KOPT-K1 (cell line): ENCODE measurements at regions not wholly inside any gene's neighbourhood (a gene's known extent, or its start where the extent isn't known, plus 50 kb on each side); places are given as distances from the start of the nearest gene placed in this dataset.
"Not testable (repeated sequence)": the region's sequence is repeated elsewhere in the genome, so short reads cannot be mapped to it uniquely, and the experiment has no call there.

Source experiments
- H3K27ac ChIP-seq: fragments of 200-600 bp; sonication (generic); 2 replicates; pipeline ENCODE4 v1.5.1; 2016; ENCODE audit warnings: antibody characterized with exemption, mild to moderate bottlenecking, low read depth, low read length; ENCODE audit not compliant: poor library complexity, severe bottlenecking
- H3K36me3 ChIP-seq: fragments of 200-600 bp; sonication (generic); 2 replicates; pipeline ENCODE4 v1.5.1; 2017; ENCODE audit warnings: antibody characterized with exemption, mild to moderate bottlenecking, low read length, moderate library complexity; ENCODE audit not compliant: insufficient read depth
- H3K9me3 ChIP-seq: fragments of 200-600 bp; sonication (generic); 2 replicates; pipeline ENCODE4 v1.5.1; 2017; ENCODE audit warnings: antibody characterized with exemption, low read length, mild to moderate bottlenecking; ENCODE audit not compliant: insufficient read depth, poor library complexity, severe bottlenecking

GRCh38 chr5:52582313-52582712, 205.4 kb upstream of the ITGA1 start:
- Histone ChIP-seq H3K36me3 (no peaks in the 10 kb centered on the region), H3K27ac (no peak overlapping the region)

GRCh38 chr5:52587131-52587530, 200.6 kb upstream of the ITGA1 start:
- H3K36me3 ChIP-seq = no peaks in the 10 kb centered on the region
- H3K9me3 ChIP-seq = no peaks in the 10 kb centered on the region
- H3K27ac ChIP-seq = no peak overlapping the region

More at GRCh38 chr5:52582313-52582712, 205.4 kb upstream of the ITGA1 start:
- H3K9me3 ChIP-seq = no peaks in the 10 kb centered on the region

GRCh38 chr5:52597625-52598024, 190.1 kb upstream of the ITGA1 start:
- H3K27ac ChIP-seq = no peak overlapping the region
- H3K9me3 ChIP-seq = no peaks in the 10 kb centered on the region
- H3K36me3 ChIP-seq = no peaks in the 10 kb centered on the region

- H3K27ac ChIP-seq = no peak overlapping the region
- H3K9me3 ChIP-seq = no peaks in the 10 kb centered on the region
- no peaks in the 10 kb centered on the region for H3K36me3 ChIP-seq
These were observed 188.7 kb upstream of the ITGA1 start for GRCh38 chr5:52598968-52599367.

- H3K27ac ChIP-seq = no peak overlapping the region
- no peaks in the 10 kb centered on the region for H3K36me3 ChIP-seq
- no peaks in the 10 kb centered on the region for H3K9me3 ChIP-seq
These were observed 183.8 kb upstream of the ITGA1 start for GRCh38 chr5:52603778-52604554.

- Histone ChIP-seq H3K9me3 (no peaks in the 10 kb centered on the region), H3K36me3 (no peaks in the 10 kb centered on the region), H3K27ac (no peak overlapping the region)
These were observed 182.1 kb upstream of the ITGA1 start for GRCh38 chr5:52605317-52606313.

- Histone ChIP-seq H3K9me3 (no peaks in the 10 kb centered on the region), H3K36me3 (no peaks in the 10 kb centered on the region), H3K27ac (no peak overlapping the region)
These were observed 180.4 kb upstream of the ITGA1 start for GRCh38 chr5:52607227-52607824.

DNA sequence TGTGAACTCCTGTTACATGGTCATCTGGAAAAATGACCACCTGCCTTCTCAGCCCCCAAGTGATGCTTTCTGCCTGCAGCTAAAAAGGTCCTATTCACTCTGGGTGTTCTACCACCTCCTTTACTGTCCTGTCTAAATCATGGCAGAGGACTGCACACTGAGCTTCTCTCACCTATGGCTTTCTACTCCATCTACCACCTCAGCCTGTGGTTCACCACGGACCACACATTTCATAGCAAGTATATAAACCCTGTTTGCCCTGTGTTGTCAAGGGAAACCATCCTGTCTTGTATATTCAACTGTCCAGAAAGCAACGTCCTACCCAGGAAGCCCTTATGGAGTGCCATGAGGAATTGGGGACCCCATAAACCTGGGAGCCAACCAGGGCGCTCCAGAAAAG, 167.4 kb upstream of the ITGA1 start:
- Histone ChIP-seq H3K27ac (no peak overlapping the region), H3K36me3 (no peaks in the 10 kb centered on the region)

DNA sequence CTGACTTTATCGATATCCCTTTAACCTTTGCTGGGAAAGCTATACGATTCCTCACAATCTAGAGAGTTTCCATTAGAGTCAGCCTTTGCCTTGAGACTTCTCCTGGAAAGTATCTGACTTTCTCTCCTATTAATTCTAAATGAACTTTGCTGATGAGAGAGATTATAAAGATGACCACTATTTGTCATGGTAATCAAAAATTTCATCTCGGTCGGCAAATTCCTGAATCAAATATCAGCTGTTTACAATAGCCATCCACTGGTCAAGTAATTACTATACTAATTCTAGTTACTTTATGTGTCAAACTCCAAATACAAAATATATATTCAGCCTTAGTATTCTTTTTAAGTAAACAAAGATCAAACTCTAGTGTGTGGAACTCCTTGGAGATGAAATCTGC, 164.4 kb upstream of the ITGA1 start:
- H3K9me3 ChIP-seq = no peaks in the 10 kb centered on the region
- no peaks in the 10 kb centered on the region for H3K36me3 ChIP-seq
- H3K27ac ChIP-seq = no peak overlapping the region

More for the DNA sequence above, 167.4 kb upstream of the ITGA1 start:
- no peaks in the 10 kb centered on the region for H3K9me3 ChIP-seq

DNA sequence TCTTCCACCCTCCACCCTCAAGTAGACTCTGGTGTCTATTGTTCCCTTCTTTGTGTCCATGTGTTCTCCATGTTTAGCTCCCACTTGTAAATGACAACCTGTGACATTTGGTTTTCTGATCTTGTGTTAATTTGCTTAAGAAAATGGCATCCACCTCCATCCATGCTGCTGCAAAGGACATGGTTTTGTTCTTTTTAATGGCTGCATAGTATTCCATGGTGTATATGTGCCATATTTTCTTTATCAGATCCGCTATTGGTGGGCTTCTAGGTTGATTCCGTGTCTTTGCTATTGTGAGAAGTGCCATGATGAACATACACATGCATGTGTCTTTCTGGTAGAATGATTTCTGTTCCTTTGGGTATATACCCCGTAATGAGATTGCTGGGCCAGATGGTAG, 163.4 kb upstream of the ITGA1 start:
- H3K9me3 ChIP-seq = no peaks in the 10 kb centered on the region
- no peaks in the 10 kb centered on the region for H3K36me3 ChIP-seq

GRCh38 chr5:52626312-52626711, 161.4 kb upstream of the ITGA1 start:
- no peaks in the 10 kb centered on the region for H3K36me3 ChIP-seq
- peaks cover 5% of the 10 kb centered on the region for H3K9me3 ChIP-seq
- no peak overlapping the region for H3K27ac ChIP-seq

More for the DNA sequence above, 163.4 kb upstream of the ITGA1 start:
- H3K27ac ChIP-seq = no peak overlapping the region

DNA sequence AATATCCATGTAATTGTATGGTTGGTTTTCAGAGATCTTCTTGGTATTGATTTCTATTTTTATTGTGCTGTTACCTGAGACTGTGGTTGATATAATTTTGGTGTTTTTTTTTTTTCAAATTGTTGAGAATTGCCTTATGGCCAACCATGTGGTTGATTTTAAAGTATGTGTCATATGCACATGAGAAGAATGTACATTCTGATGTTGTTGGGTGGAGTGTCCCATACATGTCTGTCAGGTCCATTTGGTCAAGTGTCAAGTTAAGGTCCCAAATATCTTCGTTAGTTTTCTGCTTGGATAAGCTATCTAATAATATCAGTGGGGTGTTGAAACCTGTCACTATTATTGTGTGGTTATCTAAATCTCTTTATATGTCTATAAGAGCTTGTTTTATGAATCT, 160.0 kb upstream of the ITGA1 start:
- H3K36me3 ChIP-seq = no peaks in the 10 kb centered on the region
- H3K9me3 ChIP-seq = peaks cover 5% of the 10 kb centered on the region
- no peak overlapping the region for H3K27ac ChIP-seq

DNA sequence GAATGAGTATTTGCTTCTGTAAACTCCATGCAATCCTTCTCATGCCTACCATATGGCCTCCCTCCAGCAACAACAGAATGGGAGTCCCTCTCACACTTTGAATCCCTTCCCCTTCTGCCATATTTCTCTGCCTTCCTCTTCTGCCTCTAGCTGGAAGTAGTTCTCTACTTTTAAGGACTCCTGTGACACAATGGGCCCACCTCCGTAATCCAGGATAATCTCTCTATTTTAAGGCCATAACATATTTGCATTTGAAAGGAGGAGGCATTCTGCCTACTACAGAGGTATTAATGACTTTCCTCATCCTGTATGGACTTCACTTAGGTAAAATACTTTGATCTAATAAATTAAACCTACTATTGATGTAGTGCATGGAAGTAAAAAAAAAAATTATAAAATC, 155.4 kb upstream of the ITGA1 start:
- no peaks in the 10 kb centered on the region for H3K36me3 ChIP-seq
- no peak overlapping the region for H3K27ac ChIP-seq
- peaks cover 5% of the 10 kb centered on the region for H3K9me3 ChIP-seq

DNA sequence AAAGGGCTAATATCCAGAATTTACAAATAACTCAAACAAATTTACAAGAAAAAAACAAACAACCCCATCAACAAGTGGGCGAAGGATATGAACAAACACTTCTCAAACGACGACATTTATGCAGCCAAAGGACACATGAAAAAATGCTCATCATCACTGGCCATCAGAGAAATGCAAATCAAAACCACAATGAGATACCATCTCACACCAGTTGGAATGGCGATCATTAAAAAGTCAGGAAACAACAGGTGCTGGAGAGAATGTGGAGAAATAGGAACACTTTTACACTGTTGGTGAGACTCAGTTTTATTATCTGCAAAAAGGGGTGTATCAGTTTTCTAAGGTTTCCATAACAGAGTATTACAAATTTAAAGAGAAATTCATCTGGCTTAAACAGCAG, 153.5 kb upstream of the ITGA1 start:
- H3K36me3 ChIP-seq, H3K9me3 ChIP-seq, H3K27ac ChIP-seq: not testable (repeated sequence)

DNA sequence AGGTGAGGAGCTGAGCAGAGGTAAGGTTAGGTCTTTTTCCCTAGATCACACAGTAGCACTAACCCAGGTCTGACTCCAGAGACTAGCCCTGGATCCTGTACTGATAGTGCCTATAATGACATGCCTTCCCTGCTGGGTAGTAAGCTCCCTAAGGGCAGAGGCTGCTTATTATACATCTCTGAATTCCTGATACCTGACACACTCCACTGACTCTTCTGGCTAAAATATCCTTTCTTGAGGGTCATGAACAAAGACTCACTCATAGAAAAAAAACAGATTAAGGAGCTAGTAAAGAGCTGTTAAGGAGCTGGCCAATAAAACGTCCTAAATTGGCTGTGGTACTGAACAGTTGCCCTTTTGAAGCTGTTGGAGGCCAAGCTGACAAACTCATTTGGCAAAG, 149.0 kb upstream of the ITGA1 start:
- Histone ChIP-seq H3K27ac (no peak overlapping the region), H3K9me3 (no peaks in the 10 kb centered on the region), H3K36me3 (no peaks in the 10 kb centered on the region)
